C1 segment of cervical spinal cord (tissue), 14 donors: ENCODE measurements at regions not wholly inside any gene's neighbourhood (a gene's known extent, or its start where the extent isn't known, plus 50 kb on each side); places are given as distances from the start of the nearest gene placed in this dataset.
A peak's percentile ranks its signal among the peaks of the same experiment; 100 is the strongest.

ENCODE experiments used
- DNase-seq, 14 donors: peaks; one replicate each; lab custom pipeline; 2025; lab: John Stamatoyannopoulos, UW

GRCh38 chr10:28926932-28927331 is 249.6 kb downstream of the BAMBI start:
- DNase-seq: no peak

GRCh38 chr10:28928484-28928883 is 251.2 kb downstream of the BAMBI start:
- DNase-seq: no peak

- DNase-seq: no peak
Observed at GRCh38 chr10:28929942-28930341, 252.6 kb downstream of the BAMBI start.

- no peak for DNase-seq
Observed at GRCh38 chr10:28930514-28931495, 253.5 kb downstream of the BAMBI start.

- DNase-seq: no peak
Observed at GRCh38 chr10:28935061-28935460, 257.7 kb downstream of the BAMBI start.

GRCh38 chr10:28937959-28938358 is 260.6 kb downstream of the BAMBI start:
- no peak for DNase-seq

GRCh38 chr10:28938745-28939144 is 261.4 kb downstream of the BAMBI start:
- DNase-seq: no peak

GRCh38 chr10:28939281-28940157 is 262.2 kb downstream of the BAMBI start:
- peak in 2 of 14 donors; percentile 1 to 4 for DNase-seq

- DNase-seq: no peak
Observed at GRCh38 chr10:28940158-28940888, 263.0 kb downstream of the BAMBI start.

GRCh38 chr10:28942012-28942411 is 264.7 kb downstream of the BAMBI start:
- no peak for DNase-seq

- DNase-seq: no peak
Observed at GRCh38 chr10:28945959-28946358, 268.6 kb downstream of the BAMBI start.

- no peak for DNase-seq
Observed at GRCh38 chr10:28946479-28946878, 269.2 kb downstream of the BAMBI start.

- no peak for DNase-seq
Observed at GRCh38 chr10:28947171-28947570, 269.9 kb downstream of the BAMBI start.

- no peak for DNase-seq
Observed at GRCh38 chr10:28948046-28948445, 270.7 kb downstream of the BAMBI start.

GRCh38 chr10:28949005-28950004 is 272.0 kb downstream of the BAMBI start:
- DNase-seq: no peak

GRCh38 chr10:28951484-28951883 is 274.2 kb downstream of the BAMBI start:
- no peak for DNase-seq

GRCh38 chr10:28952523-28952922 is 275.2 kb downstream of the BAMBI start:
- no peak for DNase-seq

GRCh38 chr10:28954211-28954610 is 276.9 kb downstream of the BAMBI start:
- DNase-seq: no peak

- no peak for DNase-seq
Observed at GRCh38 chr10:28958468-28958867, 281.1 kb downstream of the BAMBI start.

GRCh38 chr10:28959850-28960501 is 282.7 kb downstream of the BAMBI start:
- DNase-seq: no peak
